ENCODE measurements at regions not wholly inside any gene's neighbourhood (a gene's known extent, or its start where the extent isn't known, plus 50 kb on each side); places are given as distances from the start of the nearest gene placed in this dataset.

GRCh38 chr16:60217787-60218186 is 1483.7 kb upstream of the GOT2 start:
- TF ChIP-seq POLR2AphosphoS5 (IDR thresholded peaks at IDR 0.05), result no peak
- no peak for TF ChIP-seq CTCF (IDR thresholded peaks at IDR 0.05)

All from stomach (tissue), 4 donors.